BLaER1 (cell line): ENCODE measurements at regions not wholly inside any gene's neighbourhood (a gene's known extent, or its start where the extent isn't known, plus 50 kb on each side); places are given as distances from the start of the nearest gene placed in this dataset.

Source experiments
- H3K27ac ChIP-seq: shearing (Covaris generic); formaldehyde crosslinking; 2 replicates; pipeline ENCODE4 v1.8.1; 2022
- H3K27me3 ChIP-seq: shearing (Covaris generic); formaldehyde crosslinking; 2 replicates; pipeline ENCODE4 v1.8.1; 2022
- H3K36me3 ChIP-seq: shearing (Covaris generic); formaldehyde crosslinking; 2 replicates; pipeline ENCODE4 v1.8.1; 2022
- H3K4me1 ChIP-seq: shearing (Covaris generic); formaldehyde crosslinking; 2 replicates; pipeline ENCODE4 v1.8.1; 2022
- H3K4me2 ChIP-seq: shearing (Covaris generic); formaldehyde crosslinking; 2 replicates; pipeline ENCODE4 v1.8.1; 2022
- H3K4me3 ChIP-seq: shearing (Covaris generic); formaldehyde crosslinking; 2 replicates; pipeline ENCODE4 v1.8.1; 2022
- H3K9ac ChIP-seq: shearing (Covaris generic); formaldehyde crosslinking; 2 replicates; pipeline ENCODE4 v1.8.1; 2022
- H3K9me3 ChIP-seq: shearing (Covaris generic); formaldehyde crosslinking; 2 replicates; pipeline ENCODE4 v1.8.1; 2022
- H4K20me1 ChIP-seq: shearing (Covaris generic); formaldehyde crosslinking; 2 replicates; pipeline ENCODE4 v1.8.1; 2022
- Cebpa-rat ChIP-seq: shearing (Covaris generic); IDR thresholded peaks from 2 replicates; pipeline ENCODE4 v1.8.1; 2022

DNA sequence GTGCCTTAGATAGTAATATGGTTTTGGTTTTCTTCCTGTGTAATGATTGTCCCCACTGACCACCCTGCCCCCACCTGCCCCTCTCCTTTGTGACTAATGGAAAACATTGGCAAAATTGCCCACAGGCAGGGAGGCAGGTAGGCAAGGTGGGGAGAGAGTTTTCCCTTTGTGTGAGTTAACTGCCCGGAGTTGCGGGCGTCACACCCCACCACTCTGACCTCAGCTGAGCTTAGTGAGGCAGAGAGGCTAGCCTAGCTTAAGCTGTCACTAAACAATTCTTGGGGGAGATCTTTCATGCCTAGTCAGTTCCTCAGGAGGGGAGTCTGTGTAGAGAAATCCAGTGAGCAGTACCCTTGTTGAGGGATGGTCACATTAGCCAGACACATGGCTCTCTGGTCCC, 245.3 kb downstream of the BCOR start:
- Histone ChIP-seq H3K9me3 (no peaks in the 10 kb centered on the region), H4K20me1 (no peaks in the 10 kb centered on the region), H3K27me3 (no peaks in the 10 kb centered on the region), H3K9ac (no peak overlapping the region), H3K4me1 (peaks cover 82% of the 10 kb centered on the region), H3K4me2 (peak overlapping the region; percentile 92), H3K27ac (no peak overlapping the region), H3K4me3 (no peak overlapping the region), H3K36me3 (no peaks in the 10 kb centered on the region)
- TF ChIP-seq Cebpa-rat = no peak

DNA sequence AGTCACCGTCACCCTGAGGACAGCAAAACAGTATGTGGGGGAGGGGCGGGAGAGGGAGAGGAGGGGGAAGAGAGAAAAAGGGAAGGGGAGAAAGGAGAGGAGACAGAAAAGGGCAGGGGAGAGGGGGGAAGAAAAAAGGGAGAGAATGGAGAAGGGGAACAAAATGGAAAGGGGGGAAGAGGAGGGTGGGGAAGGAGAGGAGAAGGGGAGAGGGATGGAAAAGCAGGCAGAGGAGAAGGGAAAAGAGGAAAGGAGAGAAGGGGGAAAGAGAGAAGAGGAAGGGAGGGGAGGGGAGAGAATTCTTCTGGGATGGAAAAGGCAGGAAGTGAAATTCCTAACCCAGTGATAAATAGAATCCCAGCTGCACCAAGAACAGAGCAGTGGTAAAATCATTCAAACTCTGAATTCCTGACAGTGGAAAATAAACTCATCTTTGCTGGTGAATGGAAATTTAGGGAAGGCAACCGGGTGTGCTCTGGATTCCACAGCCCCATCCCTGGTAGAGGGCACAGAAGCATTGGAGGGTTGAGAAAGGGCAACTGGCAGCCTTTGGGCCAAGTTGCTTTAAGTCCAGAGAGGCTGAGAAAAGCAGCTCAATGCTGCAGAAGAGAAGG, 244.2 kb downstream of the BCOR start:
- TF ChIP-seq Cebpa-rat = no peak
- Histone ChIP-seq H3K27me3 (no peaks in the 10 kb centered on the region), H3K4me1 (peaks cover 92% of the 10 kb centered on the region), H4K20me1 (no peaks in the 10 kb centered on the region), H3K27ac (no peak overlapping the region), H3K4me2 (peak overlapping the region; percentile 92), H3K9ac (no peak overlapping the region), H3K36me3 (no peaks in the 10 kb centered on the region), H3K4me3 (no peak overlapping the region), H3K9me3 (no peaks in the 10 kb centered on the region)

DNA sequence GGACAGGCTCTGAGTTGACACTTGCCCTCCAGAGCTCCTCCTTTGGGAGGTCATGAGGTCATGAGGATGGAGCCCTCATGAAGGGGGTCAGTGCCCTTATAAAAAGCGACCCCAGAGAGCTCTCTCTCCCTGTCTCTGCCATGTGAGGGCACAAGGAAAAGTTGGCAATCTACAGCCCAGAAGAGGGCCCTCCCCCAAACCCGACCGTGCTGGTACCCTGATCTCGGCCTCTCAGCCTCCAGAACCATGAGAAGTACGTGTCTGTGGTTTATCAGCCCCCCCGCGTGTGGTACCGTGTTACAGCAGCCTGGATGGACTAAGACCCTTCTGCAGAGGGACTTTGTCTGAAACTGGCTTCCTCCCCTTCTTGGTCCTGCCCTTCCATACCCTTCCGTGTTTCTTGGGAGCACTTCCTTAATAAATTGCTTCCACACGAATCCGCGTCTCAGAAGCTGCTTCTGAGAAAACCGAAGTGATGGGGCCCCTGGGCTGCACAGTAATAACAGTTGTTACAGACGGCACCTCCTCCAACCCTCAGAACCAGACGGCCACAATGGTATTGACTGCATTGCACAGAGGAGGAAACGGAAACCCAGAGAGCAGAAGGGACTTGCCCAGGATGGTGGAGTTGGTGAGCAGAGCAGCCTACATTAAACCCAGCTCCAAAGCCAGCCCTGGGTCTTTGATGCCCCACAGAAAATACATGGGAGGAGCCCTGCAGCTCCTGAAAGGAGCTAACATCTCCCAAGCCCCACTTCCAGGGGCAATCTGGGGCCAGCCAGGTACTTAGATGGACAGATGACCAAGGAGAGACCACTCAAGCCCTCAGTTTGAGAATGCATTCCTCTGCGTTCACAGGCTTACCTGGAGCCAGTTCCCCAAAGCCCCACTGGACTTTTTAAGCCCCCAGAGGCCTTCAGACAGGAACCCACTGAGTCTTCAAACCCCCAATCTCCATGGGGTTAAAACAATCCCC, 242.7 kb downstream of the BCOR start:
- no peak for TF ChIP-seq Cebpa-rat
- Histone ChIP-seq H3K4me2 (peak overlapping the region; percentile 92), H3K4me1 (peaks cover 97% of the 10 kb centered on the region), H3K4me3 (peak overlapping the region; percentile 36), H3K27ac (peak overlapping the region; percentile 76), H3K9me3 (no peaks in the 10 kb centered on the region), H3K9ac (peak overlapping the region; percentile 62), H4K20me1 (no peaks in the 10 kb centered on the region), H3K27me3 (no peaks in the 10 kb centered on the region), H3K36me3 (no peaks in the 10 kb centered on the region)

DNA sequence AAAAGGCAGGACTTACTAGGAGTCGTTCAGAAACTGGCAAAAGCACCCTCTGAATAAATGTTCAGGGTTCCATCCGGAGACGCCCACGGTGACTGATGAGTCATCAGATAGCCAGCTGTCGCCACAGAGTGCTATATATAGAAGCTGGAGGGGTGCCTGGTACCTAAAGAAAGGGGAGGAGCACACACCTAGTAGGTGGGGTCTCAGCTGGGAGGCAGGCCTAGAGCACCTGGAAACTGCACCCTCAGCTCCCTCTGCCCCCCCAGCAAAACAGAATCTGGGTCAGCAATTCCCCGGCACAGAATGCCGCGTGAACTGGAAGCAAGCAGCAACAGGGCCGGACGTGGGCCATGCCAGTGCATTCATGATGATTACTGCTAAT, 242.0 kb downstream of the BCOR start:
- Histone ChIP-seq H3K9me3 (no peaks in the 10 kb centered on the region), H3K4me1 (peaks cover 97% of the 10 kb centered on the region), H3K4me2 (peak overlapping the region; percentile 92), H3K27me3 (no peaks in the 10 kb centered on the region), H3K27ac (peak overlapping the region; percentile 76), H3K36me3 (no peaks in the 10 kb centered on the region), H3K9ac (peak overlapping the region; percentile 62), H3K4me3 (peak overlapping the region; percentile 36; the same call in 1 of the 2 replicates), H4K20me1 (no peaks in the 10 kb centered on the region)
- TF ChIP-seq Cebpa-rat = no peak

DNA sequence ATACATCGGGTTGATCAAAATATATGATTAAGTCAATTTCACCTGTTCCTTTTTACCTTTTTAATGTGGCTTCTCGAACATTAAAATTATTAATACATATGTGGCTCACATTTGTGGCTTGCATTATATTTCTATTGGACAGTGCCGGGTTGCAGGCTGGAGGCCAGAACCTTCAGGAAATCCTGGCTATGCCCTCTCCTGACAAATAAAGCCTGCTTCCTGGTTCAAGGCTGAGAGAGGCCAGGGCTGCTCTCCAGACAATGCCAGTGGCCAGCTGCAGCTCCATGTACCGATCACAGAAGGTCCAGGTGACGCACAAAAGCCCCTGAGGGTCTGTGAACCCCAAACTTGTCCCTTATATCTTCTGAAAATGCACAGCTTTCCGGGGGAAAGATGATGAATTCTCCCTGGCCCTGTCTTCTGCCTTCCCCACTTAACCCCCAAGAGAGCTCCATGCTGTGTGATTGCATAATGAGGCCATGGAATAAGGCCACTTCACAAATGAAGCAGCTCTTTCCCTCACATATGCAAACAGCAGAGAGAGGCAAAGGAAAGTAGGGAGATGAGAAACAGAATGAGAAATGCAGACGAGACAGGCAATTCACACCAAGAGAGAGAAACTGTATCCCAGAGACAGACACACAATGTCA, 241.2 kb downstream of the BCOR start:
- peak overlapping the region; percentile 92 for H3K4me2 ChIP-seq
- no peak overlapping the region for H3K4me3 ChIP-seq
- H3K36me3 ChIP-seq = no peaks in the 10 kb centered on the region
- no peaks in the 10 kb centered on the region for H3K27me3 ChIP-seq
- no peak overlapping the region; the same call in 1 of the 2 replicates for H3K27ac ChIP-seq
- H3K9ac ChIP-seq = no peak overlapping the region
- H3K9me3 ChIP-seq = no peaks in the 10 kb centered on the region
- H4K20me1 ChIP-seq = no peaks in the 10 kb centered on the region
- peaks cover 97% of the 10 kb centered on the region for H3K4me1 ChIP-seq
- TF ChIP-seq Cebpa-rat = peak; percentile 42; the same call in 1 of the 2 replicates

DNA sequence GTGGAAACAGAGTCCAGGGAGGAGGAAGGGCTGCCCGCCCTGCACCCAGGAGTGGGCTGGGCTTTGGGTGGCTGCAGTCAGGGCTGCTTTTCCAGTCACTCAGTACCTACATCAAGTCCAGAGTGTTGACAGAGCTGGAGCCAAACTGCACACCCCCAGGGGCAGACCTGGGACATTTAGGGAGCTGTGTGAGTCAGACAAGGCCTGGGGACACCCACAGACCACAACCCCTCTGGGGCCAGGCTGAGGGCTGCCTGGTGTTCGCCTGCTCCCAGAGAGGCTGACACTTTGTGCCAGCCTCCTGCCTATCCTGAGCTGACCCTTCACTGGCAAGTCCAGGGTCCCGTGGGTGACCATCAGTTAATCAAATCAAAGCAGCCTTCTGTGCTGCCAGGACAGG, 240.0 kb downstream of the BCOR start:
- H3K36me3 ChIP-seq = no peaks in the 10 kb centered on the region
- H3K9me3 ChIP-seq = no peaks in the 10 kb centered on the region
- peaks cover 86% of the 10 kb centered on the region for H3K4me1 ChIP-seq
- TF ChIP-seq Cebpa-rat = no peak
- no peak overlapping the region for H3K27ac ChIP-seq
- no peak overlapping the region; the same call in 1 of the 2 replicates for H3K9ac ChIP-seq
- no peaks in the 10 kb centered on the region for H4K20me1 ChIP-seq
- peak overlapping the region; percentile 92 for H3K4me2 ChIP-seq
- H3K27me3 ChIP-seq = no peaks in the 10 kb centered on the region
- H3K4me3 ChIP-seq = no peak overlapping the region

DNA sequence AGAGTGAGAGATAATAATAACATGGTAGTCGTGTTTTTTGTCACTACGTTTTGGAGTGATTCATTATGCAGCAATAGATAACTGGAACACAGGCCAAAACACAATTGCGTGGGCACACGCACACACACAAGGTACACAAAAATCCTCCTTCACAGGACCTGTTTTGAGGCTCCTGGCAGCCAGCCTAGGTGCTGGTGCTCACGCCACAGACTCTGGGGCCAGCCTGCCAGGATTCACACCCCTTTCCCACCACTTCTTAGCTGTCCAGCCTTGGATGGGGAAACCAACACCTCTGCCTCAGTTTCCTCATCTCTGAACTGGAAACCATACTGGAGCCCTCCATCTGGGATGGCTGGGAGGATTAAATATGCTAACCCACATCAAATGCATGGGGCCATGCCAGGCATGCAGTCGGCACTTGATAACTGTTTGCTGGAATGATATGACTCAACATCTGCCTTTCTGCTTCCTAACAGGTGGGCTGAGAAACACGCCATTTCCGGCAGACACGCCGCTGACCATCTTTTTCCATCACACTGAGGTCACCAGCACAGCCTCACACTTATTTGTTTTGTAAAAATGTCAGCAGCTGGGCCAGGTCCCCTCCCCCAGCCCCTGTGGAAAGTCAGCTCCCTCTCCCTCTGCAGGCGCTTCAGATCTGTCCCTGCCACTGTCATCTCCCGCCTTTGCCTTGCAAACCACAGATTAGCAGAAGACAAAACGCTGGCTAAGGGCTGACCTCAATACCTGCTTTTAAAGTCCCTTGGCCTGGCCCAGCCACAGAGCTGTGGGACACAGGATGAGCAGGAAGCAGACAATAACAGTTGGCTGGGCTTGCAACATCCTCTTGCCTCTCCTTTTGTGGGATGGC, 237.5 kb downstream of the BCOR start:
- Histone ChIP-seq H4K20me1 (no peaks in the 10 kb centered on the region), H3K9me3 (no peaks in the 10 kb centered on the region), H3K4me2 (peak overlapping the region; percentile 68), H3K27me3 (no peaks in the 10 kb centered on the region), H3K4me3 (no peak overlapping the region), H3K36me3 (no peaks in the 10 kb centered on the region), H3K9ac (no peak overlapping the region), H3K4me1 (peaks cover 61% of the 10 kb centered on the region), H3K27ac (peak overlapping the region; percentile 58)
- no peak for TF ChIP-seq Cebpa-rat

DNA sequence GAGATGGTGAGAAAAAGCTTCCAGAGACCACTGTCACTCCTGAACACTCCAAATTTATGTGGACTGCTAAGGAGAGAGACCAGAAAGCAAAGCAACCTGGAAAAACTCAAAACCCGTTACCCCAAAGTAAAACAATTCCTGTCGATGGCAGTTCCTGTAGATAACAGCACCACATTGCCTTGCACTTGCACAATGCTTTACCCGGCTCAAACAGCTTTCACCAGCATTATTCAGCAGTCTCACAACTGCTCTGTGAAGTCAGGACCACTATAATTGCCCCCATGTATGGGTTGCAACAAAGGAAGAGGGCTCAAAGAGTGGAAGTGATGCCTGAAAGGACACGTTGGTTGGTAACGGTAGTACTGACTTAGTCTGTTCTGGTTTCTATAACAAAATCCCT, 234.8 kb downstream of the BCOR start:
- H3K4me3 ChIP-seq = no peak overlapping the region
- TF ChIP-seq Cebpa-rat = no peak

DNA sequence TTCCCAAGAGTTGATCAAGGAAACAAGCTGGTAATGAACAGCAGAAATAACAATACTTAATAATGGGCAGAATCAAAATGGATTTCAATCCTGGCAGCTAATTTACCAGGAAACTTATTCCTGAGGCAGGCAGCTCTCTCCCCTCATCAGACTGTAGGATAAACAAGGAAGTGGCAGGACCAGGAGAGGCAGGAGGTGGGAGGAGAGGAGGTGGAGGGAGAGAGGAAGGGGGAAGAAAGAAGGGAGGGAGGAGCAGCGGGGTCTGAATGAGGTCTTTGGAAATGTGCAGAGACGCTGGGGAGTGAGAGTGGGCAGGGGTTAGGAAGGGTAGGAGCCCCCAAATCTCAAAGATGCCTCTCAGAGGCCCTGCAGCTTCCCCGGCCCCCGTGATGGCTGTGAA, 231.5 kb downstream of the BCOR start:
- Histone ChIP-seq H3K27me3 (no peaks in the 10 kb centered on the region), H3K4me2 (no peak overlapping the region), H4K20me1 (no peaks in the 10 kb centered on the region), H3K9ac (no peak overlapping the region), H3K4me1 (peaks cover 12% of the 10 kb centered on the region), H3K9me3 (no peaks in the 10 kb centered on the region), H3K4me3 (no peak overlapping the region), H3K27ac (no peak overlapping the region), H3K36me3 (no peaks in the 10 kb centered on the region)
- TF ChIP-seq Cebpa-rat = no peak

More for the DNA sequence above, 234.8 kb downstream of the BCOR start:
- no peaks in the 10 kb centered on the region for H4K20me1 ChIP-seq
- peaks cover 34% of the 10 kb centered on the region for H3K4me1 ChIP-seq
- H3K27ac ChIP-seq = no peak overlapping the region
- H3K27me3 ChIP-seq = no peaks in the 10 kb centered on the region
- no peaks in the 10 kb centered on the region for H3K36me3 ChIP-seq
- no peak overlapping the region for H3K9ac ChIP-seq
- no peaks in the 10 kb centered on the region for H3K9me3 ChIP-seq
- no peak overlapping the region for H3K4me2 ChIP-seq
